ENCODE measurements at regions not wholly inside any gene's neighbourhood (a gene's known extent, or its start where the extent isn't known, plus 50 kb on each side); places are given as distances from the start of the nearest gene placed in this dataset.

GRCh38 chr6:21309807-21310221 lies 283.7 kb upstream of the SOX4 start:
- no peak overlapping the region for H3K27ac Mint-ChIP-seq (ENCODE audit: unreplicated experiment)
- no peaks in the 10 kb centered on the region for H3K27me3 Mint-ChIP-seq (ENCODE audit: insufficient read depth, unreplicated experiment)
- no peaks in the 10 kb centered on the region for H3K9me3 Mint-ChIP-seq (ENCODE audit: unreplicated experiment)
- Histone ChIP-seq H3K36me3 (ENCODE audit: control insufficient read depth, insufficient read depth, low read length) (no peaks in the 10 kb centered on the region), H3K4me3 (ENCODE audit: low read depth, low read length) (no peak overlapping the region), H3K27me3 (replicated peaks; ENCODE audit: control insufficient read depth, insufficient read depth, low read length) (no peaks in the 10 kb centered on the region), H3K4me1 (no peaks in the 10 kb centered on the region), H3K9me3 (no peaks in the 10 kb centered on the region)
- H3K4me3 Mint-ChIP-seq (ENCODE audit: unreplicated experiment): no peak overlapping the region
- DNase-seq: no peak
- no peaks in the 10 kb centered on the region for H3K36me3 Mint-ChIP-seq (ENCODE audit: insufficient read depth, unreplicated experiment)
- POLR2A ChIA-PET: no interaction called here
- intact Hi-C loops (cut with micrococcal nuclease; ENCODE audit: unreplicated experiment): no loop called here
- H3K4me1 Mint-ChIP-seq (ENCODE audit: low read depth, unreplicated experiment): peaks cover 7% of the 10 kb centered on the region
- BruUV-seq (replicated peaks): no TSS peak
- TF ChIP-seq CTCF (IDR thresholded peaks at IDR 0.05; ENCODE audit: insufficient read depth in 1 of 2, low read depth in 1 of 2, low read length in 1 of 2, severe bottlenecking in 1 of 2, unreplicated experiment in 1 of 2): no peak
- CTCF ChIA-PET: no interaction called here

GRCh38 chr6:21310568-21311140 lies 282.9 kb upstream of the SOX4 start:
- ChIA-PET CTCF (no interaction called here), POLR2A (no interaction called here)
- H3K4me1 ChIP-seq: no peaks in the 10 kb centered on the region
- peaks cover 7% of the 10 kb centered on the region for H3K4me1 Mint-ChIP-seq (ENCODE audit: low read depth, unreplicated experiment)
- no peak overlapping the region for H3K4me3 ChIP-seq (ENCODE audit: low read depth, low read length)
- no peaks in the 10 kb centered on the region for H3K36me3 Mint-ChIP-seq (ENCODE audit: insufficient read depth, unreplicated experiment)
- H3K27me3 Mint-ChIP-seq (ENCODE audit: insufficient read depth, unreplicated experiment): no peaks in the 10 kb centered on the region
- H3K27ac Mint-ChIP-seq (ENCODE audit: unreplicated experiment): no peak overlapping the region
- H3K4me3 Mint-ChIP-seq (ENCODE audit: unreplicated experiment): no peak overlapping the region
- H3K36me3 ChIP-seq (ENCODE audit: control insufficient read depth, insufficient read depth, low read length): no peaks in the 10 kb centered on the region
- no peaks in the 10 kb centered on the region for H3K9me3 ChIP-seq
- intact Hi-C loops (cut with micrococcal nuclease; ENCODE audit: unreplicated experiment): no loop called here
- TF ChIP-seq CTCF (IDR thresholded peaks at IDR 0.05; ENCODE audit: insufficient read depth in 1 of 2, low read depth in 1 of 2, low read length in 1 of 2, severe bottlenecking in 1 of 2, unreplicated experiment in 1 of 2): no peak
- H3K27me3 ChIP-seq (replicated peaks; ENCODE audit: control insufficient read depth, insufficient read depth, low read length): no peaks in the 10 kb centered on the region
- BruUV-seq (replicated peaks): no TSS peak
- no peak for DNase-seq
- H3K9me3 Mint-ChIP-seq (ENCODE audit: unreplicated experiment): no peaks in the 10 kb centered on the region

GRCh38 chr6:21312118-21312517 lies 281.4 kb upstream of the SOX4 start:
- Mint-ChIP-seq H3K27ac (ENCODE audit: unreplicated experiment) (no peak overlapping the region), H3K9me3 (ENCODE audit: unreplicated experiment) (no peaks in the 10 kb centered on the region), H3K4me1 (ENCODE audit: low read depth, unreplicated experiment) (peaks cover 7% of the 10 kb centered on the region), H3K36me3 (ENCODE audit: insufficient read depth, unreplicated experiment) (no peaks in the 10 kb centered on the region), H3K4me3 (ENCODE audit: unreplicated experiment) (no peak overlapping the region), H3K27me3 (ENCODE audit: insufficient read depth, unreplicated experiment) (no peaks in the 10 kb centered on the region)
- no peak for TF ChIP-seq CTCF (IDR thresholded peaks at IDR 0.05; ENCODE audit: insufficient read depth in 1 of 2, low read depth in 1 of 2, low read length in 1 of 2, severe bottlenecking in 1 of 2, unreplicated experiment in 1 of 2)
- Histone ChIP-seq H3K4me3 (ENCODE audit: low read depth, low read length) (no peak overlapping the region), H3K27me3 (replicated peaks; ENCODE audit: control insufficient read depth, insufficient read depth, low read length) (no peaks in the 10 kb centered on the region), H3K36me3 (ENCODE audit: control insufficient read depth, insufficient read depth, low read length) (no peaks in the 10 kb centered on the region), H3K9me3 (no peaks in the 10 kb centered on the region), H3K4me1 (no peaks in the 10 kb centered on the region)
- ChIA-PET CTCF (no interaction called here), POLR2A (no interaction called here)
- BruUV-seq (replicated peaks): no TSS peak
- intact Hi-C loops (cut with micrococcal nuclease; ENCODE audit: unreplicated experiment): no loop called here
- DNase-seq: no peak
